Thoracic aorta (tissue), 2 donors: ENCODE measurements at regions not wholly inside any gene's neighbourhood (a gene's known extent, or its start where the extent isn't known, plus 50 kb on each side); places are given as distances from the start of the nearest gene placed in this dataset.

Experiments used
- ATAC-seq: fragments of 150-250 bp; one replicate; pipeline ENCODE4 v1.8.0; 2017; ENCODE audit warnings: low read depth; ENCODE audit not compliant: insufficient number of reproducible peaks, low FRiP score
- DNase-seq: peaks from one replicate; pipeline ENCODE4 v3.0.0-alpha.2; 2020; ENCODE audit warnings: low spot score
- H3K27ac ChIP-seq, 2 donors: fragments of 200-600 bp; sonication (generic); 1 replicate in 1 of 2; 2 replicates in 1 of 2; pipeline ENCODE4 v1.5.1; 2016; ENCODE audit warnings: mild to moderate bottlenecking in 2 of 2, moderate library complexity in 2 of 2
- H3K27me3 ChIP-seq: fragments of 200-600 bp; sonication (generic); replicated peaks from 2 replicates; pipeline ENCODE4 v1.6.0; 2016; ENCODE audit warnings: mild to moderate bottlenecking; ENCODE audit not compliant: insufficient read depth
- H3K36me3 ChIP-seq: fragments of 200-600 bp; sonication (generic); one replicate; pipeline ENCODE4 v1.5.1; 2016
- H3K4me1 ChIP-seq, 2 donors: fragments of 200-600 bp; sonication (generic); 1 replicate in 1 of 2; 2 replicates in 1 of 2; pipeline versions ENCODE4 v1.5.1 to v1.6.0; 2016; ENCODE audit warnings: low read depth in 2 of 2, mild to moderate bottlenecking in 1 of 2; ENCODE audit not compliant: control insufficient read depth in 1 of 2
- H3K4me3 ChIP-seq: fragments of 200-600 bp; sonication (generic); 2 replicates; pipeline ENCODE4 v1.5.1; 2016; ENCODE audit warnings: mild to moderate bottlenecking
- H3K9me3 ChIP-seq: fragments of 200-600 bp; sonication (generic); 2 replicates; pipeline ENCODE4 v1.5.1; 2016
- TF ChIP-seq, protein P1 (sequence below): fragments of 200-600 bp; sonication (generic); IDR thresholded peaks from one replicate; pipeline ENCODE4 v1.5.1; 2019; ENCODE audit warnings: antibody characterized with exemption

DNA sequence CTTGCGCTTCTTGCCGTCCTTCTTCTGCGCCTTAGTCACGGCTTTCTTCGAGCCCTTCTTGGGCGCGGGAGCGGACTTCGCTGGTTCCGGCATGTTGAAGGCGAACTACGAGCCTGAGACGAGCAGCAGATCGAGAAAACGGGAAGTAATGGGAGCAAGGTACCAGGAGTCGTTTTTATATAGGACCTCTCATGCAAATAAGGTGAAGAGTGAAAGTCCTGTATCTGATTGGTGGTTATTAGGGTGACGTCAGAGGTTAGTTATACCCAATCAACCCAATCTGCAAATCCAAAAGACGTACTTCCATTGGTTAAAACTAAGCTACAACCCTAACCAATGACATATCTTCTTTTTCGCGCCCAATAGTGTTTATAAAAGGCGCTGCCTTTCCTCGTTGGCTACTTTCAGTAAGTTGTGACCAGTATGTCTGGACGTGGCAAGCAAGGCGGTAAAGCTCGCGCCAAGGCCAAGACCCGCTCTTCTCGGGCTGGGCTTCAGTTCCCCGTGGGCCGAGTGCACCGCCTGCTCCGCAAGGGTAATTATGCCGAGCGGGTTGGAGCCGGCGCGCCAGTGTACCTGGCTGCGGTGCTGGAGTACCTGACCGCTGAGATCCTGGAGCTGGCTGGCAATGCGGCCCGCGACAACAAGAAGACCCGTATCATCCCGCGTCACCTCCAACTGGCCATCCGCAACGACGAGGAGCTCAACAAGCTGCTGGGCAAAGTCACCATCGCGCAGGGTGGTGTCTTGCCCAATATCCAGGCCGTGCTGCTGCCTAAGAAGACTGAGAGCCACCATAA lies 100.6 kb upstream of the PRSS16 start:
- no peaks in the 10 kb centered on the region for H3K27me3 ChIP-seq
- TF ChIP-seq, protein P1, sequence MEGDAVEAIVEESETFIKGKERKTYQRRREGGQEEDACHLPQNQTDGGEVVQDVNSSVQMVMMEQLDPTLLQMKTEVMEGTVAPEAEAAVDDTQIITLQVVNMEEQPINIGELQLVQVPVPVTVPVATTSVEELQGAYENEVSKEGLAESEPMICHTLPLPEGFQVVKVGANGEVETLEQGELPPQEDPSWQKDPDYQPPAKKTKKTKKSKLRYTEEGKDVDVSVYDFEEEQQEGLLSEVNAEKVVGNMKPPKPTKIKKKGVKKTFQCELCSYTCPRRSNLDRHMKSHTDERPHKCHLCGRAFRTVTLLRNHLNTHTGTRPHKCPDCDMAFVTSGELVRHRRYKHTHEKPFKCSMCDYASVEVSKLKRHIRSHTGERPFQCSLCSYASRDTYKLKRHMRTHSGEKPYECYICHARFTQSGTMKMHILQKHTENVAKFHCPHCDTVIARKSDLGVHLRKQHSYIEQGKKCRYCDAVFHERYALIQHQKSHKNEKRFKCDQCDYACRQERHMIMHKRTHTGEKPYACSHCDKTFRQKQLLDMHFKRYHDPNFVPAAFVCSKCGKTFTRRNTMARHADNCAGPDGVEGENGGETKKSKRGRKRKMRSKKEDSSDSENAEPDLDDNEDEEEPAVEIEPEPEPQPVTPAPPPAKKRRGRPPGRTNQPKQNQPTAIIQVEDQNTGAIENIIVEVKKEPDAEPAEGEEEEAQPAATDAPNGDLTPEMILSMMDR, result no peak
- no peaks in the 10 kb centered on the region for H3K9me3 ChIP-seq
- H3K4me1 ChIP-seq, result peaks cover 9 to 19% of the 10 kb centered on the region in 2 donors
- DNase-seq, result no peak
- ATAC-seq, result peak; percentile 100
- peak overlapping the region; percentile 92 for H3K4me3 ChIP-seq
- no peaks in the 10 kb centered on the region for H3K36me3 ChIP-seq
- peak overlapping the region; percentile 81 to 96 for H3K27ac ChIP-seq

- peaks cover 9 to 19% of the 10 kb centered on the region in 2 donors for H3K4me1 ChIP-seq
- H3K4me3 ChIP-seq, result no peak overlapping the region
- no peaks in the 10 kb centered on the region for H3K36me3 ChIP-seq
- no peaks in the 10 kb centered on the region for H3K9me3 ChIP-seq
- TF ChIP-seq, protein P1, result no peak
- DNase-seq (no peak), ATAC-seq (no peak)
- H3K27me3 ChIP-seq, result no peaks in the 10 kb centered on the region
- no peak overlapping the region for H3K27ac ChIP-seq
Measured at GRCh38 chr6:27148404-27148795, 99.1 kb upstream of the PRSS16 start.

GRCh38 chr6:27149150-27149549 lies 98.4 kb upstream of the PRSS16 start:
- H3K36me3 ChIP-seq, result no peaks in the 10 kb centered on the region
- H3K4me3 ChIP-seq, result no peak overlapping the region
- no peak for DNase-seq

GRCh38 chr6:27154696-27155095 lies 92.8 kb upstream of the PRSS16 start:
- no peaks in the 10 kb centered on the region for H3K27me3 ChIP-seq
- H3K9me3 ChIP-seq, result no peaks in the 10 kb centered on the region
- ATAC-seq, result no peak
- no peak overlapping the region for H3K4me3 ChIP-seq
- H3K4me1 ChIP-seq, result peaks cover 0 to 9% of the 10 kb centered on the region in 2 donors
- no peak overlapping the region for H3K27ac ChIP-seq
- TF ChIP-seq, protein P1, result no peak
- no peaks in the 10 kb centered on the region for H3K36me3 ChIP-seq
- no peak for DNase-seq

More at GRCh38 chr6:27149150-27149549, 98.4 kb upstream of the PRSS16 start:
- Histone ChIP-seq H3K4me1 (peaks cover 6 to 15% of the 10 kb centered on the region in 2 donors), H3K27me3 (no peaks in the 10 kb centered on the region), H3K27ac (no peak overlapping the region), H3K9me3 (no peaks in the 10 kb centered on the region)
- TF ChIP-seq, protein P1, result no peak
- ATAC-seq, result no peak

- Histone ChIP-seq H3K4me3 (peak overlapping the region; percentile 70), H3K27me3 (no peaks in the 10 kb centered on the region), H3K36me3 (no peaks in the 10 kb centered on the region), H3K4me1 (peaks cover 0 to 9% of the 10 kb centered on the region in 2 donors), H3K27ac (no peak overlapping the region), H3K9me3 (no peaks in the 10 kb centered on the region)
- ATAC-seq (no peak), DNase-seq (no peak)
- TF ChIP-seq, protein P1, result no peak
Measured at GRCh38 chr6:27156874-27157458, 90.5 kb upstream of the PRSS16 start.
